Stomach (tissue), 4 donors: ENCODE measurements at regions not wholly inside any gene's neighbourhood (a gene's known extent, or its start where the extent isn't known, plus 50 kb on each side); places are given as distances from the start of the nearest gene placed in this dataset.

ENCODE experiments used
- EP300 ChIP-seq: sonication (generic); formaldehyde crosslinking; IDR thresholded peaks from one replicate; pipeline ENCODE4 v1.6.1; 2017; ENCODE audit warnings: antibody characterized with exemption
- POLR2A ChIP-seq, 4 donors: fragments of 450-650 bp; IDR thresholded peaks; one replicate each; pipeline ENCODE4 v1.6.1; 2016; ENCODE audit warnings: antibody characterized with exemption in 4 of 4, control low read depth in 2 of 4, mild to moderate bottlenecking in 1 of 4, moderate library complexity in 1 of 4
- TF ChIP-seq, protein P1 (sequence below), 7 experiments: fragments of 450-650 bp in 4 of 7; fragments of 200-600 bp in 3 of 7; sonication (generic) in 3 of 7; IDR thresholded peaks; one replicate each; pipeline ENCODE4 v1.5.1; 2016 to 2019; ENCODE audit warnings: antibody characterized with exemption in 7 of 7, control low read depth in 2 of 7, mild to moderate bottlenecking in 1 of 7

DNA sequence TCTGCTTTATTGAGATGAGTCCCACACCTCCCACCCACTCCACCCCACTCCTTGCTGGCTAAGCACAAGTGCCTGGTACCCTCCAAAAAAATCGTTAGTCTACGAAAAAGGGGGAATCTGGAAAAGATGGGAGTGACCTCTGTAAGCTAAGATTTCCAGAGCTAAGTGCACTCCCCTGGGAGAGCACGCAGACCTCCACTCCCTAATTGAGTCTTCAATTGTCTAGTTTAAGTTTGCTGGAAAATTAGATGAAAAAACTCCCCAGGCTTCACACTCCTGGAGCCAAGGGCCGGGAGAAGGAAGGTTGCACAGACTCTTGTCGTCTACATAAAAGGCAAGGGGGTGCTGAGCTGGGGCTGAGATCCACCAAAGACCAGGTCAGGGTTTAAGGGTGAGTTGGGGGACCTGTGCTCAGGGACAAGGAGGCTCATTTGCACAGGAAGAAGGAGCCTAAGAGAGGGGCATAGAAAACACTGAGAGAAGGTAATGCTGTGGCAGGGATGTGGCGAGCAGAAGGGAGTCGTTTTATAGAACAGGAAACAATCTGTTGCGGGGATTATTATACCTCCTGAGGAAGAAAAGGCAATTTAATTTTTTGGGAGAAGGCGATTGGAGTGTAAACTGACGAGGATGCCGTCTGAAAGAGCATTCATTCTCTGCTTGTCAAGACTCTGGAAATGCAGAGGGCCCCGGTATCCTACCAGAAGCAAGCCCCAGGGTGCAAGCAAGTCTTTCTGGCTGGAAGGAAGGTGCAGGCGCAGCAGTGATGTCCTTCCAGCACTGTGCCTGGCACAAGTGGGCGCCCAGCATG lies 126.5 kb upstream of the DLG1 start:
- TF ChIP-seq, protein P1, sequence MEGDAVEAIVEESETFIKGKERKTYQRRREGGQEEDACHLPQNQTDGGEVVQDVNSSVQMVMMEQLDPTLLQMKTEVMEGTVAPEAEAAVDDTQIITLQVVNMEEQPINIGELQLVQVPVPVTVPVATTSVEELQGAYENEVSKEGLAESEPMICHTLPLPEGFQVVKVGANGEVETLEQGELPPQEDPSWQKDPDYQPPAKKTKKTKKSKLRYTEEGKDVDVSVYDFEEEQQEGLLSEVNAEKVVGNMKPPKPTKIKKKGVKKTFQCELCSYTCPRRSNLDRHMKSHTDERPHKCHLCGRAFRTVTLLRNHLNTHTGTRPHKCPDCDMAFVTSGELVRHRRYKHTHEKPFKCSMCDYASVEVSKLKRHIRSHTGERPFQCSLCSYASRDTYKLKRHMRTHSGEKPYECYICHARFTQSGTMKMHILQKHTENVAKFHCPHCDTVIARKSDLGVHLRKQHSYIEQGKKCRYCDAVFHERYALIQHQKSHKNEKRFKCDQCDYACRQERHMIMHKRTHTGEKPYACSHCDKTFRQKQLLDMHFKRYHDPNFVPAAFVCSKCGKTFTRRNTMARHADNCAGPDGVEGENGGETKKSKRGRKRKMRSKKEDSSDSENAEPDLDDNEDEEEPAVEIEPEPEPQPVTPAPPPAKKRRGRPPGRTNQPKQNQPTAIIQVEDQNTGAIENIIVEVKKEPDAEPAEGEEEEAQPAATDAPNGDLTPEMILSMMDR (IDR thresholded peaks at IDR 0.05): no peak
- TF ChIP-seq POLR2A (IDR thresholded peaks at IDR 0.05) (no peak), EP300 (no peak)
